NCI-H510A treated with DMSO at 0.1 percent for 48 hours (cell line): ENCODE measurements at regions not wholly inside any gene's neighbourhood (a gene's known extent, or its start where the extent isn't known, plus 50 kb on each side); places are given as distances from the start of the nearest gene placed in this dataset.
"Not testable (repeated sequence)": the region's sequence is repeated elsewhere in the genome, so short reads cannot be mapped to it uniquely, and the experiment has no call there.

Source experiments
- DNase-seq: peaks from one replicate; lab custom pipeline; 2025; lab: John Stamatoyannopoulos, UW

DNA sequence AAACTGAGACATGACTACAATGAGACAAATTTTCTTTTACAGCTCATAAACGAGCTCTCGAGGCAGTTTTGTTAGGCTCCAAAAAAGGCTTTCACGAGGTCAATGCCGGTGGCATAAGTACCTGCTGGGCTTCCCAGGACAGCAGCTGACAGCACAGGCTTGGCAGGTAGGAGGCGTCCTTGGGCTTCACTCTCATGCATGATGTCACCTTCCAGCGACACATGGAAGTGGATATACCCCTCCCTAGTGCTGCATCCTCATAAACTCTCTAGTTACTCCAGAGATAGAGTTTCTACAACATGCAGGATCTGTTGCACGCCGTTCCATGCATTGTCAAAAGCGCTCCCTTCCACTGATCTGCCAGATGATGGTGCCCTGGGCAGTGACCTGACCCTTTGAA, 112.5 kb upstream of the PAXBP1 start:
- no peak for DNase-seq

DNA sequence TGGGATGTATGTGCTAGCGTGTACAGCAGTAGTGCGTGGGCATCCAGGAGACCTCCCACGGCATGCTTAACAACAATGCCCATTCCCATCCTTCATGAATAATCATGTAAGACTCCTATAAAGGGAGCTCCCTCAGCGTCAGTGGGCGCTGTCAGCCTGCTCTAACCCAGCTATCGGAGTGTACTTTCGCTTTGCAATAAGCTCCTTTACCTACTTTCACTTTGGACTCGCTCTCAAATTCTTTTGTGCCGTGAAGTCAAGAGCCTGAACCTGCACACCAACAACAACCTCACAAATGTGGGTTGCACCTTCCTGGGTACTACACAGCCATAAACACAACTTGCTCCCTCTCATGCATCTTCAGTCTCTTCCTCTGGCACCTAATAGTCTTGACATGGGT, 114.8 kb upstream of the PAXBP1 start:
- DNase-seq, result no peak

DNA sequence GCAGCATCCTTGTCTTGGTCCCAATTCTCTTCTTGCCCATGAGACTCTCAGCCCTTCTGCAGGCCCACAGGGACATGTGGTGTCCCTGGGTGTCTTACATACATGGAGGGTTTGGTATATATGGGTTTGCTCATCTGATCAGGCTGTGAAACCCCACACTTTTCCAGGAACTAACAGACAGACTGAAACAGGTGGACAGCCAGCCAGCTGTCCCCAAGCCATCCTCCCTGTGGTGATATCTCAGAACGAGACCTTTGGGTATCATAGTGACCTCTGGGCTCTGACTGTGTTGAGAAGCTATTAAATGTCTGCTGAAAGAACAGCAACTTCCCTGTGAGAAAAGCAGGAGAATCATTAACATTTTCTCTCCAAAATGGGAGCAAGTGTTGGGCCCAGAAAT, 115.5 kb upstream of the PAXBP1 start:
- no peak for DNase-seq

DNA sequence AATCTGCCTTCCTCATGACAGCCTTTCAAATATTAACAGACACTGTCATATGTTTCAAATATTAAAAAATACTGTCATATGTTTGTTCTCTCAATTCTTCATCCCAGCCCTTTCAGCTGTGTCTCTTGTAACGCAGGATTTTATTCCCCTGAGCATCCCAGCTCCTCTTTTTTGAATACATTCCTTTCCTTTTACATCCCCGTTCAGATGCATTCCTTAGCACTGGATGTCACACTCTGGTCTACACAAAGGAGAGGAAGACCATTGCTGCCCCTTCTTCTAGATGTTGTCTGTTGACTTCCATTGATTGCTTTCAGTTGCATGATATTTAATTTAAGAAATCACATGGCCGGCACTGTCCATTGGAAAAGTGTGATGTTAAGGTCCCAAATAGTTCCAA, 117.4 kb upstream of the PAXBP1 start:
- DNase-seq, result no peak

DNA sequence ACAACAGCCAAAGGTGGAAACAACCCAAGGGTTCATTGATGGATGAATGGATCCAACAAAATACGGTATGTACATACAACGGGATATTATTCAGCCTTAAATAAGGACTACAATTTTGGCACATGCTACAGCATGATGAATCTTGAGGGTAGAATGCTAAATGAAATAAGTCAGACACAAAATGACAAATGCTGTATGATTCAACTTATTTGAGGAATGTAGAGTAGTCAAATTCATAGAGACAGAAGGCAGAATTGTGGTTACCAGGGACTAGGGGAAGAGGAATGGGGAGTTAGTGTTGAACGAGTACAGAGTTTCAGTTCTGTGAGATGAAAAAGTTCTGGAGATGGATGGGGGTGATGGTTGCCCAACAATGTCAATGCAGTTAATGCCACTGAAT, 118.0 kb upstream of the PAXBP1 start:
- DNase-seq, result no peak

DNA sequence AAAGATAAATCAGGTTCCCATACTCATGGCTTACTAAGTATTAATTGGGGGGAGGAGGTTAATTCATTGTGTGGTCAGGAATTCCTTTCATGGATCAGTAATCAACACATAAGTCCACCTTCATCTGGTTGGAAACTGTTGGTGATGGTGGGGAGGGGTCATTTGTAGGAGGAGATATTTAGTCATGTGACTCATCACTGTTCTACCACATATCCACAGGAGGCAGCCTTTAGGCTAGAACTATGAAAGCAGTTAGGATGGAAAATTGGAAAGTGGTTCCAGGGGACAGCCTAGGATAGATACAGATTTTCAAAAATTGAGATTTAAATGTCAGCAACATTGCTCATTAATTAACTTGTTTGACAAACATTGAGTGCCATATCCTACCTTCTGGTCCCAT, 122.8 kb upstream of the PAXBP1 start:
- DNase-seq, result no peak

- DNase-seq, result no peak
Measured at GRCh38 chr21:32900814-32901213, 124.9 kb upstream of the OLIG2 start.

GRCh38 chr21:32907521-32907920, 118.2 kb upstream of the OLIG2 start:
- no peak for DNase-seq

DNA sequence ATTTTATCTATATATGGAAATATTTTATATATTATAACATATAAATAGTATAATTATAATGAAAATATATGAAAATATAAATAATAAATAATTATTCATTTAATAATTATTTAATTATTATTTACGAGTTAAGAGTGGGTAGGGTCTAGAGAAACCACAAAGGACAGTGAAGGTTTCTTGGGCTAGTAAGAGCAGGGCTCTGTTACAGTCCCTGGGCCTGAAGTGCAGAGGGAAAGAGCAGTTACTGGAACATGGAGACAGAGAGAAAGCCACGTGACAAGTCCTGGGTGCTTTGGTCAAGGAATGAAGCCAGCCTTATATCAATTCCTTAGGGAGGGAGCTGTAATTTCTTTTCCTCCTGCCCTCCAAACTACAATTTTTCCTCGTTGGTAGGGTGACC, 117.2 kb upstream of the OLIG2 start:
- no peak for DNase-seq

DNA sequence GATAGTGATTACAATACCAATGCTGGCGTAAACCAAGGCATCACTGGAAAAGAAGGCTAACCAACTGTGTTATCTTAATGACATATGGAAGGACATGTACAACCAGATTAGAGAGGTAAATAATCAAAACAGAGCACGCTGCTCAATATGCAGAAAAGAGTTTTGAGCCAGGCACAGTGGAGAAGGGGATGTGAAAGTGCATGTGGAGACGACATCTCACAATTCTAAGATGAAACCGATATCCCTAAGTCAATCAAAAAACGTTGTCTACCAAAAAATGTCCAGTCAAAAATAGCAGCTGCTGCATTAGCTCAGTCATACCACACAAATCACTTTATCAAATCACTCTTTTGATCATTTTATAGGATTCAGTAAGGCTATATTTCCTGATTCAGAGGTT, 116.3 kb upstream of the OLIG2 start:
- DNase-seq, result no peak

- no peak for DNase-seq
Measured at GRCh38 chr21:32914424-32915039, 111.2 kb upstream of the OLIG2 start.

GRCh38 chr21:32915099-32915498, 110.6 kb upstream of the OLIG2 start:
- DNase-seq, result no peak

DNA sequence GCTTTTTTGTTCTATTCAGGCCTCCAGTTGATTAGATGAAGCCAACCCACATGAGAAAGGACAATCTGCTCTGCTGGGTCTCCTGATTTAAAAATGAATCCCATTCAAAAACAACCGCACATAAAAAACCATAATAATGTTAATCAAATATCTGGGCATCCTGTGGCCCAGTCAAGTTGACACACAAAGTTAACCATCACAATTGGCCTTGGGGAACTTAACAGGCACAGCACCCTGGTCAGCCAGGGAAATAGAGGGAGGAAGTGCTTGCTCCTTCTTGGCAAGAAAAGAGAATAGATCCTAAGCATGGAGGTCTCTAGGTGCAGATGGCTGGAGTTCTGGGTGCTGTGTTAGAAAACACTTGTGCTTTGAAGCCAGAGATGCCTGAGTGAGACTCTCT, 109.6 kb upstream of the OLIG2 start:
- DNase-seq, result no peak

- DNase-seq, result no peak
Measured at GRCh38 chr21:32916522-32917099, 109.1 kb upstream of the OLIG2 start.

DNA sequence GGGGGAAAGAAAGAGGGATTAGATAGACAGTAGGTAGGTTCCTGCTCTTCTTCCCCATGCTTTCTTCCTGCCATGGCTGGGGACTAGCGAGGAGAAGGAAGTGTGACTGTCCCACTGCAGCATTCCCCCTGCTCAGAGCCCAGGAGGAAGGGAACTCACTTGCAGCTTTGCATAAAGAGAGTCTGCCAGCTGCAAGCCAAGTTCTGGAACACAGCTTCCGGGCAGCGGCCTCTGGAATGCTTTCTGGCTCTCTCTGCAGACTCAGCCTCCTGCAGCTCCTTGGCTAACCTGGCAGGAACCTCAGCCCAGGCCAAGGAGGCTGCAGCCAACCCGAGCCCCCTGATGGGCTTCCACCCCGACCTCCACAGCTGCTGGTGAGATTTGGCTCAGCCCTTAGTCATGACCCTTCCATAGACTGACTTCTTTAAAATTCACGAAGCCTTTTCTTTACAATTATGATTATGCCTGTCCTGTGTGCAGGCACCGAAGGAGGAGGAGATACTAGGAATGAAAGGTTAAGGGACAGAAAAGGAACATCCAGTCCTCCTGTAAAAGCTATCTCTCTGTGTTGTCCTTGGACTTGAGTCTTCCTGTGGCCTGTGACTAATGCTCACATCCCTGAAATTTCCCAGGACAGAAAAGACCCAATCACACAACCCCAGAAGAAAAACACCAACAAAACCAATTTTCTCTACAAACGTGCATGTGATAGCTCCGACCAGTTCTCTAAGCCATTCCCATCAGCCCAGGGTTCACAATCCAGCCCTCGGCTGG, 108.2 kb upstream of the OLIG2 start:
- no peak for DNase-seq

DNA sequence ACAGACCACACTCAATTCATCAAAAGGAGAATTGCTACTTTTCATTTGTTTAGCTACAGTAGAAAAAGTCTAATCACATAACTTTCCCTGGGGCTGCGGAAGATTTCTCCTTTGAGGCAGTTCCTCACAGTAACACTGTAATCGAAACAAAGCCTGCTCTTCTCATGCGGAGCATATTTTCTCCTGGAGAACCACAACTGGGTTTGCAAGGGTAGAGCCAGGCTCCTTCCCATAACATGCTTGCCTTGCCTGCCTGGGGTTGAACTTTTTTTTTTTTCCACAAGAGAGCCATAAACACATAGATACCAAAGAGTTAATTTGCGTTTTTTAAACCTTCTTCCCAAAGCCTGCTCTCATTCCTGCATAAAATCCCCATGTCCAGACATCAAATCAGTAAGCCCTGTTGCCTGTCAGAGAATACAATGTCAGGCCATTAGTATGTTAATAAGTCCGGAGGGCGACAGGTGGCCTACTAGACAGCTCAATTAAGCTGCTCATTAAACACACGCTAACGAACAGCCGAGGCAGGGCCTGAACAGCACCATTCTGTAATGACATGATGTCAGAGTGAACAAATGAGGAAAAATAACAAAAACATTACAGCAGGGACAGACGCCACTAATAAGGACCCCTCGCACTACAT, 107.1 kb upstream of the OLIG2 start:
- no peak for DNase-seq

DNA sequence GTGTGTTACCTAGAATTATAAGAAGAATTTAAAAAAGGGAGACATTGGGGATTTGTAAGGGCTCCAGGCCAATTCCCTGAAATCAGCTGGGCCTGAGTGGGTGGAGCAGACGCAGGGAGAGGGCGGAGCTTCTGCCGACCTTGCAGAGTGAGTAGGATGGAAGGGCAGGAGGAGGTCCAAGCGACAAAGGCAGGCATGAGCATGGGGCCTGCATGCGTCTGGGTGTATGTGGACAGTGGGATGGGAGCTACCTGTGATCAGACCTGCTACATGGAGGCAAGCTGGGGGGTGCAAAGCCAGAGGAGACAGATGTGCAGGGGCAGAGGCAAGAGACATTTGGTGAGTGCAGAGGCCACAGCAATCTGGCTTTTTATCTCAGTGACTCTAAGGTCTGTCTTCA, 105.3 kb upstream of the OLIG2 start:
- no peak for DNase-seq

GRCh38 chr21:32921632-32922230, 104.0 kb upstream of the OLIG2 start:
- DNase-seq, result no peak

- no peak for DNase-seq
Measured at GRCh38 chr21:32925098-32925497, 100.6 kb upstream of the OLIG2 start.

GRCh38 chr21:32929633-32930038, 96.1 kb upstream of the OLIG2 start:
- DNase-seq, result no peak

DNA sequence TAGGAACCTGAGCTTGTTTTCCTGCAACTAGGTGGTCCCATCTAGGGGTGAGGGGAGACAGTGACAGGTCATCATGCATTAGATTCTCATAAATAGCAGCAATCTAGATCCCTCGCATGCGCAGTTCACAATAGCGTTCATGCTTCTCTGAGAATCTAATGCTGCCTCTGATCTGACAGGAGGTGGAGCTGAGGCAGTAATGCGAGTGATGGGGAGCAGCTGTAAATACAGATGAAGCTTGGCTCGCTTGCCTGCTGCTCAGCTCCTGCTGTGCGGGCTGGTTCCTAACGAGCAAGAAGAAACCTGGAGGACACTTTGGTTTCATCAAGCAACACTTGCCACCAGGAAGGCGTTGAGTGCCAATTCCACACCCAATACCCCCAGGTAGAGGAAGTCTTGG, 95.1 kb upstream of the OLIG2 start:
- no peak for DNase-seq

- not testable (repeated sequence) for DNase-seq
Measured at GRCh38 chr21:32934068-32934467, 91.7 kb upstream of the OLIG2 start.

GRCh38 chr21:32934829-32935228, 90.9 kb upstream of the OLIG2 start:
- no peak for DNase-seq
